Adrenal gland (tissue), 5 donors: ENCODE measurements at regions not wholly inside any gene's neighbourhood (a gene's known extent, or its start where the extent isn't known, plus 50 kb on each side); places are given as distances from the start of the nearest gene placed in this dataset.

Experiments
- POLR2A ChIP-seq, 2 donors: fragments of 450-650 bp; IDR thresholded peaks; one replicate each; pipeline ENCODE4 v1.6.1; 2017; ENCODE audit warnings: antibody characterized with exemption in 2 of 2, mild to moderate bottlenecking in 2 of 2, moderate library complexity in 1 of 2
- TF ChIP-seq, protein P1 (sequence below), 6 experiments: fragments of 450-650 bp in 4 of 6; fragments of 200-600 bp in 2 of 6; sonication (generic) in 1 of 6; IDR thresholded peaks; 1 replicate in 5 of 6; 2 replicates in 1 of 6; pipeline versions ENCODE4 v1.5.1 to v1.8.0; 2016 to 2021; ENCODE audit warnings: antibody characterized with exemption in 6 of 6, mild to moderate bottlenecking in 2 of 6, moderate library complexity in 1 of 6
- donor health status: DM: no; HTN: no; CAD: no.

DNA sequence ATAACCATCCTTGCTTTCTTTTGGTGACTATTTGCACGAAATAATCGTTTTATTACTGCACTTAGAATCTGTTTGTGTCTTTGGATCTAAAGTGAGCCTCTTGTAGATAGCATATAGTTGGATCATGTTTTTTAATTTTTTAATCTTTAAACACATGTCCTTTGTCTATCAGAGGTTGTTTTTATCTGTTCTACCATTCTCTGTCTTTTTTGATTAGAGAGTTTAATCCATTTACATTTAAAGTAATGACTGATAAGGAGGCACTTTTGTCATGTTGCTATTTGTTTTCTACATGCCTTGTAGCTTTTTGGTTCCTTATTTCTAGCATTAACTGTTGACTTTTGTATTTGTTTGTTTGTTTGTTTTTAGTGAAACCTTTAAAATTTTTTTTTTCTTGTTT is 506.2 kb upstream of the RGS6 start:
- TF ChIP-seq, protein P1, sequence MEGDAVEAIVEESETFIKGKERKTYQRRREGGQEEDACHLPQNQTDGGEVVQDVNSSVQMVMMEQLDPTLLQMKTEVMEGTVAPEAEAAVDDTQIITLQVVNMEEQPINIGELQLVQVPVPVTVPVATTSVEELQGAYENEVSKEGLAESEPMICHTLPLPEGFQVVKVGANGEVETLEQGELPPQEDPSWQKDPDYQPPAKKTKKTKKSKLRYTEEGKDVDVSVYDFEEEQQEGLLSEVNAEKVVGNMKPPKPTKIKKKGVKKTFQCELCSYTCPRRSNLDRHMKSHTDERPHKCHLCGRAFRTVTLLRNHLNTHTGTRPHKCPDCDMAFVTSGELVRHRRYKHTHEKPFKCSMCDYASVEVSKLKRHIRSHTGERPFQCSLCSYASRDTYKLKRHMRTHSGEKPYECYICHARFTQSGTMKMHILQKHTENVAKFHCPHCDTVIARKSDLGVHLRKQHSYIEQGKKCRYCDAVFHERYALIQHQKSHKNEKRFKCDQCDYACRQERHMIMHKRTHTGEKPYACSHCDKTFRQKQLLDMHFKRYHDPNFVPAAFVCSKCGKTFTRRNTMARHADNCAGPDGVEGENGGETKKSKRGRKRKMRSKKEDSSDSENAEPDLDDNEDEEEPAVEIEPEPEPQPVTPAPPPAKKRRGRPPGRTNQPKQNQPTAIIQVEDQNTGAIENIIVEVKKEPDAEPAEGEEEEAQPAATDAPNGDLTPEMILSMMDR (IDR thresholded peaks at IDR 0.05) = no peak
- no peak for TF ChIP-seq POLR2A (IDR thresholded peaks at IDR 0.05)
